Fibroblast of lung (primary cell): ENCODE measurements at regions not wholly inside any gene's neighbourhood (a gene's known extent, or its start where the extent isn't known, plus 50 kb on each side); places are given as distances from the start of the nearest gene placed in this dataset.

ENCODE experiments used
- DNase-seq, 2 donors: peaks; one replicate each; pipeline versions ENCODE4 v3.0.0 to v3.0.0-alpha.2; 2010; ENCODE audit warnings: low read depth in 2 of 2
- H2AFZ ChIP-seq: 2 replicates; pipeline ENCODE4 v1.5.1; 2012; ENCODE audit warnings: low read length, control low read depth, inconsistent platforms
- H3K27ac ChIP-seq: 2 replicates; pipeline ENCODE4 v1.5.1; 2011; ENCODE audit warnings: low read length, control low read depth; ENCODE audit not compliant: insufficient read depth
- H3K27me3 ChIP-seq: 2 replicates; pipeline ENCODE4 v1.5.1; 2011; ENCODE audit warnings: mild to moderate bottlenecking, low read length; ENCODE audit not compliant: control insufficient read depth, insufficient read depth
- H3K36me3 ChIP-seq: 2 replicates; pipeline ENCODE4 v1.5.1; 2011; ENCODE audit warnings: low read length; ENCODE audit not compliant: control insufficient read depth, insufficient read depth
- H3K4me1 ChIP-seq: 2 replicates; pipeline ENCODE4 v1.5.1; 2011; ENCODE audit warnings: low read length; ENCODE audit not compliant: control insufficient read depth, insufficient read depth; ENCODE audit errors: extremely low read depth
- H3K4me2 ChIP-seq: 2 replicates; pipeline ENCODE4 v1.5.1; 2011; ENCODE audit warnings: low read length, control low read depth; ENCODE audit not compliant: insufficient read depth; ENCODE audit errors: extremely low read depth
- H3K4me3 ChIP-seq, 4 experiments: fragments of 200-600 bp in 1 of 4; sonication (generic) in 1 of 4; replicated peaks in 1 of 4; 2 replicates each; pipeline ENCODE4 v1.5.1; 2011 to 2016; ENCODE audit warnings: low read length in 4 of 4, low read depth in 3 of 4, mild to moderate bottlenecking in 3 of 4, control low read depth in 2 of 4, inconsistent platforms in 1 of 4, mixed read lengths in 1 of 4; ENCODE audit not compliant: insufficient read depth in 1 of 4; ENCODE audit errors: control extremely low read depth in 1 of 4
- H3K79me2 ChIP-seq: 2 replicates; pipeline ENCODE4 v1.5.1; 2012; ENCODE audit warnings: mild to moderate bottlenecking, low read length, inconsistent platforms; ENCODE audit not compliant: control insufficient read depth, insufficient read depth
- H3K9ac ChIP-seq: 2 replicates; pipeline ENCODE4 v1.5.1; 2011; ENCODE audit warnings: mild to moderate bottlenecking, low read length, control low read depth; ENCODE audit not compliant: insufficient read depth
- H3K9me3 ChIP-seq: 2 replicates; pipeline ENCODE4 v1.5.1; 2012; ENCODE audit warnings: low read depth, low read length; ENCODE audit not compliant: control insufficient read depth, insufficient read depth
- H4K20me1 ChIP-seq: 2 replicates; pipeline ENCODE4 v1.5.1; 2011; ENCODE audit warnings: low read length; ENCODE audit not compliant: control insufficient read depth, insufficient read depth; ENCODE audit errors: extremely low read depth
- EZH2 ChIP-seq: IDR thresholded peaks from 2 replicates; pipeline ENCODE4 v1.5.1; 2012; ENCODE audit warnings: low read length, control low read depth, mild to moderate bottlenecking; ENCODE audit errors: missing control alignments
- TF ChIP-seq, protein P1 (sequence below), 2 donors: IDR thresholded peaks in 1 of 2; conservative IDR thresholded peaks in 1 of 2; 1 replicate in 1 of 2; 2 replicates in 1 of 2; pipeline ENCODE4 v1.5.1; 2011 to 2012; ENCODE audit warnings: low read length in 2 of 2, control low read depth in 1 of 2, inconsistent platforms in 1 of 2, low read depth in 1 of 2, mild to moderate bottlenecking in 1 of 2

DNA sequence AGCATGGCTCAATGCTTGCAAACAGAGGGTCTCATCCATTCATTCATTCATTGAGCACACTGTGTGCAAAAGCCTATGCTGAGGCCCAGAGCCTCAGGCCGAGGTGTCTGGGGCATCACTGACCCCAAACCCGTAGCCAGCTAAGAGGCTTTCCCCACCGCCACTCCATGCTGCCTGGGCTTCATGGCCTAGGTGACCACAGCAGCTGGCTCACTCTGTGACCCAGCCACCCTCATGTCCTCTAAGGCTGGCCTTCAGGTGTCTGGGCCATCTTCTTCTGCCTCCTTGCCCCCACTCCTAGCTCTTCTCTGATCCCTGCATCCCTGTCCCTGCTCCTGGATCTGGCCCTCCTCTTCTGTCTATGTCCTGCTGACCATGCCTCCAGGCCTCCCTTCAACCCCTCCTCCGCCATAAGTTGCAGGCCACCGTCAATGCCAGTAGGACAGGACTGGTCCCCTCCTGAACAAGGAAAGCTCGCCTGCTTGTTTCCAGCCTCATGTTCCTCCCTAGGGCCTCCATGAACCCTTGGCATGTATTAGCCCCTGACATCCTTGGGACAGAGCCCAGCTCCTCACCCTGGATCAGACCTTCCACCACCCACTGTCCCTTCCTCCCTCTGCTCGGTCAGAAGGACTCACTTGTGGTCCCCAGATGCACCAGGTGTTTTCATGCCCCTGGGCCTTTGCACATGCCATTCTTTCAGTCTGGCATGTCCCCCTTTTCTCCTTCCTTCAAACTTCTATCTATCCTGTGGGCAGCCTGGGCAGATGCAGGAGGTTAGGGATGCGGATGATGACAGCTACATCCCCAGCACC lies 92.8 kb downstream of the MYEOV start:
- Histone ChIP-seq H3K4me2 (no peak overlapping the region), H3K27ac (no peak overlapping the region), H3K4me1 (no peaks in the 10 kb centered on the region), H3K27me3 (no peaks in the 10 kb centered on the region), H3K79me2 (no peaks in the 10 kb centered on the region), H3K4me3 (no peak overlapping the region), H4K20me1 (no peaks in the 10 kb centered on the region), H3K9me3 (no peaks in the 10 kb centered on the region), H3K9ac (no peak overlapping the region), H3K36me3 (no peaks in the 10 kb centered on the region), H2AFZ (no peak overlapping the region)
- DNase-seq, result no peak
- no peak for TF ChIP-seq EZH2
- TF ChIP-seq, protein P1, sequence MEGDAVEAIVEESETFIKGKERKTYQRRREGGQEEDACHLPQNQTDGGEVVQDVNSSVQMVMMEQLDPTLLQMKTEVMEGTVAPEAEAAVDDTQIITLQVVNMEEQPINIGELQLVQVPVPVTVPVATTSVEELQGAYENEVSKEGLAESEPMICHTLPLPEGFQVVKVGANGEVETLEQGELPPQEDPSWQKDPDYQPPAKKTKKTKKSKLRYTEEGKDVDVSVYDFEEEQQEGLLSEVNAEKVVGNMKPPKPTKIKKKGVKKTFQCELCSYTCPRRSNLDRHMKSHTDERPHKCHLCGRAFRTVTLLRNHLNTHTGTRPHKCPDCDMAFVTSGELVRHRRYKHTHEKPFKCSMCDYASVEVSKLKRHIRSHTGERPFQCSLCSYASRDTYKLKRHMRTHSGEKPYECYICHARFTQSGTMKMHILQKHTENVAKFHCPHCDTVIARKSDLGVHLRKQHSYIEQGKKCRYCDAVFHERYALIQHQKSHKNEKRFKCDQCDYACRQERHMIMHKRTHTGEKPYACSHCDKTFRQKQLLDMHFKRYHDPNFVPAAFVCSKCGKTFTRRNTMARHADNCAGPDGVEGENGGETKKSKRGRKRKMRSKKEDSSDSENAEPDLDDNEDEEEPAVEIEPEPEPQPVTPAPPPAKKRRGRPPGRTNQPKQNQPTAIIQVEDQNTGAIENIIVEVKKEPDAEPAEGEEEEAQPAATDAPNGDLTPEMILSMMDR (conservative IDR thresholded peaks at IDR 0.05 in 1 of 2, IDR thresholded peaks at IDR 0.05 in 1 of 2; ENCODE audit: low read depth in 1 of 2, low read length in 2 of 2), result no peak

DNA sequence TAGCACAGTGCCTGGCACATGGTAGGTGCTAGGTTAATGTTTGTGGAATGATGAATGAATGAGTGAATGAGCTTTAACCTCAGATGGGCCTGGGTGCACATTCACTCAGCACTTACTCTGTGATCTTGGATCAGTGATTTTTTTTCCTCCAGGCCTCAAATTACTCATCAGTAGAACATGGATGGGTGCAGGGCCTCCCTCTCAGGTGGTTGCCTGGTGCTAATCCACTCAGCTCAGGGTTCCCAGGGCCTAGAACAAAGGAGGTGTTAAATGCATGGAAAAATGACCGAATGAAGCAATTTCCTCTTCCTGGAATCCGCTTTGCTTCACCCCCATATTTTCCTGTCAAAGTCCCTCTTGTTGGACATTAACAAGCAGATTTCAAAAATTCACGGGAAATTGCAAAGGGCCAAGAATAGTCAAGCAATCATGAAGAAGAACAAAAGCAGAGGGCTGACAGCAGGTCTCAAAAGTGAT lies 93.5 kb downstream of the MYEOV start:
- no peak overlapping the region for H3K9ac ChIP-seq
- no peak overlapping the region for H3K4me2 ChIP-seq
- no peak overlapping the region for H2AFZ ChIP-seq
- H3K79me2 ChIP-seq, result no peaks in the 10 kb centered on the region
- no peak overlapping the region for H3K27ac ChIP-seq
- TF ChIP-seq EZH2, result no peak
- TF ChIP-seq, protein P1 (conservative IDR thresholded peaks at IDR 0.05 in 1 of 2, IDR thresholded peaks at IDR 0.05 in 1 of 2; ENCODE audit: low read depth in 1 of 2, low read length in 2 of 2), result no peak
- no peak for DNase-seq
- H3K9me3 ChIP-seq, result no peaks in the 10 kb centered on the region
- H3K4me1 ChIP-seq, result no peaks in the 10 kb centered on the region
- no peak overlapping the region for H3K4me3 ChIP-seq
- no peaks in the 10 kb centered on the region for H4K20me1 ChIP-seq
- no peaks in the 10 kb centered on the region for H3K36me3 ChIP-seq
- no peaks in the 10 kb centered on the region for H3K27me3 ChIP-seq

DNA sequence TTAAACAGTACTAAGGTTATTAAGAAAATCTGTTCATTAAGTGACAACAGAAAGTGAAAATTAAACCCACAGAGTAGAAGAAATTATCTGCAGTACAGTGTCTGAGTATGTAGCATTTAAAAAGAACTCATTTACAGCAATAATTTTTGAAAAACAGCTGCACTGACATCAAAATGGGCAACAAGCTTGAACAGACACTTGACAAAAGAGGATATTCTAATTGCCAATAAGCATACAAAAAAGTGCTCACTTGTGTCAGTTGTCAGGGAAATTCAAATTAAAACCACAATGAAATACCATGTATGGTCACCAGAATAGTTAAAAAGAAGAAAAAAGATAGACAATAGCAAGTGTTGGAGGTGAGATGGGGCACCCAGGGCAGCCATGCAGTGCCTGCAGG lies 93.3 kb upstream of the LINC01488 start:
- Histone ChIP-seq H3K9me3 (no peaks in the 10 kb centered on the region), H2AFZ (no peak overlapping the region), H4K20me1 (no peaks in the 10 kb centered on the region), H3K27me3 (no peaks in the 10 kb centered on the region), H3K27ac (no peak overlapping the region), H3K9ac (no peak overlapping the region), H3K4me2 (no peak overlapping the region), H3K4me3 (no peak overlapping the region), H3K79me2 (no peaks in the 10 kb centered on the region), H3K36me3 (no peaks in the 10 kb centered on the region), H3K4me1 (no peaks in the 10 kb centered on the region)
- DNase-seq, result no peak
- TF ChIP-seq, protein P1 (conservative IDR thresholded peaks at IDR 0.05 in 1 of 2, IDR thresholded peaks at IDR 0.05 in 1 of 2; ENCODE audit: low read depth in 1 of 2, low read length in 2 of 2), result no peak
- no peak for TF ChIP-seq EZH2
